GM10248 (cell line): ENCODE measurements at regions not wholly inside any gene's neighbourhood (a gene's known extent, or its start where the extent isn't known, plus 50 kb on each side); places are given as distances from the start of the nearest gene placed in this dataset.

Experiments
- CTCF ChIA-PET: fragments of 300-600 bp; sonication (Branson Sonifier 250); formaldehyde crosslinking; extraction: SDS; loops from one replicate; lab custom pipeline; 2021; ENCODE audit warnings: antibody characterized with exemption; lab: Yijun Ruan, JAX
- POLR2A ChIA-PET: fragments of 350-650 bp; sonication (Branson Sonifier 250); formaldehyde crosslinking; extraction: SDS; loops from one replicate; lab custom pipeline; 2020; ENCODE audit warnings: antibody characterized with exemption; lab: Yijun Ruan, JAX
- DNase-seq: peaks from one replicate; pipeline ENCODE4 v3.0.0; 2012; ENCODE audit errors: extremely low spot score
- CTCF ChIP-seq: IDR thresholded peaks from 2 replicates; pipeline ENCODE4 v1.5.1; 2012; ENCODE audit warnings: mild to moderate bottlenecking, low read depth; ENCODE audit errors: extremely low read depth, missing control alignments, control extremely low read depth

DNA sequence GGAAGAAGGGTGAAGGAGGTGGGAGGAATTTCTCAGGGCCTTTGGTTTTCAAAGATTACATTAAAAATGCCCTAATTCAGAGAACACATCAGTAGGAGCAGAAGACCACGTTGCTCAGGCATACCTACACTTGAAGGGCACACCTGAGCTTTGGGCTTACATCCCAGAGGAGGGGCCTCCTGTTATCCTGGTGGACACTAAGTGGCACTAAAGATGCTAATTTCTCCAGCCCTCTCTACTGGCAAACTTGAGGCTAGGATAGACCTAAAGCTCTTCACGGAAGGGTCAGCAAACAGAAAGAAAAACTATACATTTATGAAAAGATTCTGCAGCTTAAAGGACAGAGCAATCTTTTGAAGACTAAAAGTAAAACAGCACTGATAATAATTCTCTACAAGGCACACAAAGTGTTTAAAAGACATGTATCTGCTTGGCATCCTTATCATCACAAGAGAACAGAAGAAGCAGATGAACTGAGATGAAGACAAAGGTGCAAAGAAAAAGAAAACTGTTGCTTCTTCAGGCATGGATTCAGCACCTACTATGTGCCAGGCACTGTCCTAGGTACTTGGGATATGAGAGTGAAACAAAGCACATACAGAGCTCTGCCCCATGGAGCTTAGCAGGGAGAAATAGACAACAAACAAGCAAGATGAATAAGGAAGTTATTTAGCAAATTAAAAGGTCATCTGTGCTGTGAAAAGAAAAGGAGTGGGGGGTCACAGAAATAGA is 137.5 kb downstream of the NUAK1 start:
- ChIA-PET POLR2A (no interaction called here), CTCF (no interaction called here)
- no peak for DNase-seq
- no peak for TF ChIP-seq CTCF

DNA sequence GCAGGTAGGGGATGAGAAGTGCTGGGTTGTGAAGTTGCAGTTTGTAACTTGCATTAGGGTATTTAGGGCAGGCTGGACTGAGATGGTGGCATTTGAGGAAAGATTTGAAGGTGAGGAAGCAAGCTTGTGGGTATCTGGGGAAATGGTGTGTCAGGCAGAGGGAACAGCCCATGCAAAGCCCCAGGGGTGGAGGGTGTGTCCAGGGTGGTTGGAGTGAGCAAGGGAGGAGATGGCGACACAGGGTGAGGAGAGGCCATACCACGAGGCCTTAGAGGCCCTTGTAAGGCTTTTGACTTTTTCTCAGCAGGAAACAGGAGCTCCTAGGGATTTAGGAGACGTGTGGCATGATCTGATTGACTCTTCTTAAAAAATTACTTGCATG is 136.9 kb downstream of the NUAK1 start:
- DNase-seq = no peak
- no peak for TF ChIP-seq CTCF
- ChIA-PET CTCF (no interaction called here), POLR2A (no interaction called here)

DNA sequence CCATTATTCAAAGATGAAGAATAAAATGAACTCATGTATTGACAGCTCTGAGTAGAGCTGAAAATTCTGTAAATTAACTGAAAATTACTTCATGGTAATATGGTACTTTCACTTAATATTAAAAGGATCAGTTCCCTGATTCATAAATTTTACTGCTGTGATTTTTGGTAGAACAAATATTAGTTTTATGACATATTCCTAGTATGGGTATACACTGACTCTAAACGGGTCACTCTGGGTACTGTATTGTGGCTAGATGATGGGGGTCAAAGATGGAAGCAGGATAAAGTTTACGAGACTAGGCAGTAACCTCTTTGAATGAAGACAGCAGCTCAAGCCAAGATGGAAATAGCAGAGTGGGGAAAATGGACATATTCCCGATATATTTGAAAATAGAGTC is 135.5 kb downstream of the NUAK1 start:
- no peak for DNase-seq
- ChIA-PET CTCF (interaction anchor here (1.3 kb wide), 1 partner anchor 11 kb away, joined by 4 read pairs; no protein-coding TSS in a partner anchor), POLR2A (no interaction called here)
- TF ChIP-seq CTCF = no peak

- no peak for DNase-seq
- ChIA-PET POLR2A (no interaction called here), CTCF (no interaction called here)
- TF ChIP-seq CTCF = no peak
Observed at GRCh38 chr12:106004289-106004688, 134.5 kb downstream of the NUAK1 start.

- no peak for DNase-seq
- ChIA-PET CTCF (interaction anchor here (1.3 kb wide), 1 partner anchor 27 kb away, joined by 3 read pairs; no protein-coding TSS in a partner anchor), POLR2A (no interaction called here)
- TF ChIP-seq CTCF = no peak
Observed at GRCh38 chr12:106006382-106006781, 132.4 kb downstream of the NUAK1 start.

- no peak for DNase-seq
- ChIA-PET POLR2A (no interaction called here), CTCF (interaction anchor here (1.3 kb wide), 1 partner anchor 27 kb away, joined by 3 read pairs; no protein-coding TSS in a partner anchor)
- no peak for TF ChIP-seq CTCF
Observed at GRCh38 chr12:106006940-106007339, 131.8 kb downstream of the NUAK1 start.
